Prostate gland (tissue), 2 donors: ENCODE measurements at regions not wholly inside any gene's neighbourhood (a gene's known extent, or its start where the extent isn't known, plus 50 kb on each side); places are given as distances from the start of the nearest gene placed in this dataset.

Experiments
- POLR2A ChIP-seq: fragments of 450-650 bp; IDR thresholded peaks from one replicate; pipeline ENCODE4 v1.6.1; 2016; ENCODE audit warnings: antibody characterized with exemption, mild to moderate bottlenecking
- POLR2AphosphoS5 ChIP-seq: sonication (generic); formaldehyde crosslinking; IDR thresholded peaks from one replicate; pipeline ENCODE4 v1.6.1; 2017; ENCODE audit warnings: antibody characterized with exemption
- TF ChIP-seq, protein P1 (sequence below), 4 experiments: fragments of 200-600 bp in 2 of 4; fragments of 450-650 bp in 2 of 4; sonication (generic) in 2 of 4; IDR thresholded peaks; 1 replicate in 3 of 4; 2 replicates in 1 of 4; pipeline ENCODE4 v1.5.1; 2016 to 2019; ENCODE audit warnings: antibody characterized with exemption in 4 of 4, mild to moderate bottlenecking in 2 of 4, moderate library complexity in 2 of 4

DNA sequence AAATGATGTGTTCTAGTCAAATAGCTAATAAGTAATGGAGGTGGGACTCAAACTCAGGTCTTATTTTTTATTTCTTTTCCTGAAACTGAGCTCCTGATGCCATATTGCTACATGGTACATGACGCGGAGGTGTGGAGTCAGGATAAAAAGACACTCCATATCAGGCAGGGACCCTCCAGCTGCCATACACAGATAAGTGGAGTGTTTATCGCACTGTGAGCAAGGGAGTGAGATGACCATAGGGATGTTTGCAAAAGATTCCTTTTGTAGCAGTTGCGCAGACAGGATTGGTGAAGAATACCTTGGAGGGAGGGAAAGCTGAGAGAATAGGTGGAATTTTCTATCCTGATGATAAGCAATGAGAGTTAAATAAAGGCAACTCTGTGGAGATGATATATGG, 657.2 kb downstream of the RNF144A start:
- TF ChIP-seq, protein P1, sequence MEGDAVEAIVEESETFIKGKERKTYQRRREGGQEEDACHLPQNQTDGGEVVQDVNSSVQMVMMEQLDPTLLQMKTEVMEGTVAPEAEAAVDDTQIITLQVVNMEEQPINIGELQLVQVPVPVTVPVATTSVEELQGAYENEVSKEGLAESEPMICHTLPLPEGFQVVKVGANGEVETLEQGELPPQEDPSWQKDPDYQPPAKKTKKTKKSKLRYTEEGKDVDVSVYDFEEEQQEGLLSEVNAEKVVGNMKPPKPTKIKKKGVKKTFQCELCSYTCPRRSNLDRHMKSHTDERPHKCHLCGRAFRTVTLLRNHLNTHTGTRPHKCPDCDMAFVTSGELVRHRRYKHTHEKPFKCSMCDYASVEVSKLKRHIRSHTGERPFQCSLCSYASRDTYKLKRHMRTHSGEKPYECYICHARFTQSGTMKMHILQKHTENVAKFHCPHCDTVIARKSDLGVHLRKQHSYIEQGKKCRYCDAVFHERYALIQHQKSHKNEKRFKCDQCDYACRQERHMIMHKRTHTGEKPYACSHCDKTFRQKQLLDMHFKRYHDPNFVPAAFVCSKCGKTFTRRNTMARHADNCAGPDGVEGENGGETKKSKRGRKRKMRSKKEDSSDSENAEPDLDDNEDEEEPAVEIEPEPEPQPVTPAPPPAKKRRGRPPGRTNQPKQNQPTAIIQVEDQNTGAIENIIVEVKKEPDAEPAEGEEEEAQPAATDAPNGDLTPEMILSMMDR (IDR thresholded peaks at IDR 0.05), result no peak
- no peak for TF ChIP-seq POLR2A
- TF ChIP-seq POLR2AphosphoS5, result no peak
